ENCODE measurements at regions not wholly inside any gene's neighbourhood (a gene's known extent, or its start where the extent isn't known, plus 50 kb on each side); places are given as distances from the start of the nearest gene placed in this dataset.

DNA sequence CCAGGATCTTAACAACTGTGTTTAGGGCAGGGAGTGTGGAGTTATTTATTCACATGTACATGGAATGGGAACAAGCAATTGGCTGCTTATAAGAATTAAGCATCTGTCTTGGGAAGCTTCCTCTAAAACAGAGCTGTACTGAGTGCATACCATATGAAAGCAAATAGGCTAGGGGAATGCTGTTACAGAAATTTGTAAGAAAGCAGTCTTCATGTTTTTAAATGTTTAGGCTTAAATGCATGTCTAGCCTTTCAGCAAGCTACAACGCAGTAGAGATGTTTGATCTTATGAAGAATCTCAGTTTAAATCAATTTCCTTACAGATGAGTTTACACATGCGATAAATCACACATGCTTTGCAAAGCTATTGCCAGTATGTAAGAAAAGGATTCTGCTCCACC, 123.1 kb upstream of the MID1 start:
- FAIRE-seq (no peak), DNase-seq (ENCODE audit: insufficient read length, low spot score) (no peak)
- TF ChIP-seq TAF1 (IDR thresholded peaks at IDR 0.05; ENCODE audit: low read depth, low read length) = no peak
- no peak for TF ChIP-seq POLR2AphosphoS5 (IDR thresholded peaks at IDR 0.05; ENCODE audit: low read depth, low read length)
- TF ChIP-seq POU2F2 (IDR thresholded peaks at IDR 0.05; ENCODE audit: low read depth, low read length) = no peak
- no peak for TF ChIP-seq PAX5 (IDR thresholded peaks at IDR 0.05; ENCODE audit: insufficient read depth, low read length, severe bottlenecking)
- no peak for TF ChIP-seq POLR2A (IDR thresholded peaks at IDR 0.05; ENCODE audit: low read depth, low read length)
- no peak for TF ChIP-seq SPI1 (IDR thresholded peaks at IDR 0.05; ENCODE audit: low read depth, low read length)

- FAIRE-seq (no peak), DNase-seq (ENCODE audit: insufficient read length, low spot score) (no peak)
- no peak for TF ChIP-seq POU2F2 (IDR thresholded peaks at IDR 0.05; ENCODE audit: low read depth, low read length)
- no peak for TF ChIP-seq TAF1 (IDR thresholded peaks at IDR 0.05; ENCODE audit: low read depth, low read length)
- TF ChIP-seq POLR2AphosphoS5 (IDR thresholded peaks at IDR 0.05; ENCODE audit: low read depth, low read length) = no peak
- TF ChIP-seq PAX5 (IDR thresholded peaks at IDR 0.05; ENCODE audit: insufficient read depth, low read length, severe bottlenecking) = no peak
- TF ChIP-seq SPI1 (IDR thresholded peaks at IDR 0.05; ENCODE audit: low read depth, low read length) = no peak
- no peak for TF ChIP-seq POLR2A (IDR thresholded peaks at IDR 0.05; ENCODE audit: low read depth, low read length)
Observed at GRCh38 chrX:10744007-10744406, 123.6 kb upstream of the MID1 start.

- DNase-seq (ENCODE audit: insufficient read length, low spot score) (no peak), FAIRE-seq (no peak)
- TF ChIP-seq TAF1 (IDR thresholded peaks at IDR 0.05; ENCODE audit: low read depth, low read length) = no peak
- no peak for TF ChIP-seq POLR2A (IDR thresholded peaks at IDR 0.05; ENCODE audit: low read depth, low read length)
- TF ChIP-seq PAX5 (IDR thresholded peaks at IDR 0.05; ENCODE audit: insufficient read depth, low read length, severe bottlenecking) = no peak
- TF ChIP-seq SPI1 (IDR thresholded peaks at IDR 0.05; ENCODE audit: low read depth, low read length) = no peak
- no peak for TF ChIP-seq POLR2AphosphoS5 (IDR thresholded peaks at IDR 0.05; ENCODE audit: low read depth, low read length)
- TF ChIP-seq POU2F2 (IDR thresholded peaks at IDR 0.05; ENCODE audit: low read depth, low read length) = no peak
Observed at GRCh38 chrX:10747975-10748374, 127.6 kb upstream of the MID1 start.

- DNase-seq (ENCODE audit: insufficient read length, low spot score) (no peak), FAIRE-seq (no peak)
- TF ChIP-seq SPI1 (IDR thresholded peaks at IDR 0.05; ENCODE audit: low read depth, low read length) (no peak), PAX5 (IDR thresholded peaks at IDR 0.05; ENCODE audit: insufficient read depth, low read length, severe bottlenecking) (no peak), POLR2AphosphoS5 (IDR thresholded peaks at IDR 0.05; ENCODE audit: low read depth, low read length) (no peak), POLR2A (IDR thresholded peaks at IDR 0.05; ENCODE audit: low read depth, low read length) (no peak), POU2F2 (IDR thresholded peaks at IDR 0.05; ENCODE audit: low read depth, low read length) (no peak), TAF1 (IDR thresholded peaks at IDR 0.05; ENCODE audit: low read depth, low read length) (no peak)
Observed at GRCh38 chrX:10749113-10749512, 128.7 kb upstream of the MID1 start.

DNA sequence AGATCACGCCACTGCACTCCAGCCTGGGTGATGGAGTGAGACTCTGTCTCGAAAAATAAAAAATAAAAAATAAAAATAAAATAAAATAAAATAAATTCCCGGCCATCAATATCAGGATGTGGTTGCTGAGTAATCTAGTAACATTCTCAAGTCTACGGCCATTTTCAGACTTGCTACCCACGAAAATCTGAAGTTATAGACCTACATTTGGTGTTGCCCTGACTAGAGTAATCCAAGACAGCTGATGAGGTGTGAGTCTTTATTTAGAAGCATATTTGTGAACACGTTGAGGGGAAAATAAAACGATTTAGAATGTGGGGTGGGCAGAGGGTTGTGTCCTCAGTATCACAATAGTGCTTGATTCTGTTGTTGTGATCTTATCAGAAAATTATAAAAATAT, 130.2 kb upstream of the MID1 start:
- FAIRE-seq (no peak), DNase-seq (ENCODE audit: insufficient read length, low spot score) (no peak)
- no peak for TF ChIP-seq POLR2A (IDR thresholded peaks at IDR 0.05; ENCODE audit: low read depth, low read length)
- no peak for TF ChIP-seq TAF1 (IDR thresholded peaks at IDR 0.05; ENCODE audit: low read depth, low read length)
- TF ChIP-seq POU2F2 (IDR thresholded peaks at IDR 0.05; ENCODE audit: low read depth, low read length) = no peak
- TF ChIP-seq POLR2AphosphoS5 (IDR thresholded peaks at IDR 0.05; ENCODE audit: low read depth, low read length) = no peak
- no peak for TF ChIP-seq PAX5 (IDR thresholded peaks at IDR 0.05; ENCODE audit: insufficient read depth, low read length, severe bottlenecking)
- no peak for TF ChIP-seq SPI1 (IDR thresholded peaks at IDR 0.05; ENCODE audit: low read depth, low read length)

DNA sequence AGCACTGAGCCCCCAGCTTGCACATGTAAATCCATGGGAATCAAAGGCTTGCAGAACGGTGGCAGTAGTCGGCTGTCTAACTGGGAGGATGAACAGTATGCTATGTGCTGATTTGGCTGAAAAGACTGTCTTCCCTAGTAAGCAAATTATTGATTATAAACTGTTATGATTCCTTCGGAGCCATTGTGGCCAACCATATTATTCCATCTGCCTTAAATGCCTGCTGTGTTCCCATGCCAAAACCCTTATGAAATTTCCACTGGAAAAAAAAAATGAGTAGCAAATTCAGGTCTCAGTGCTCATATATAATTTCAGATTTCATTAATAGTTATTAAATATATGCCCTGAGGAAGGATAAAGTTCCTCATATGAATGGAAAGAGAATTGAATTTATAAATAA, 132.7 kb upstream of the MID1 start:
- no peak for DNase-seq (ENCODE audit: insufficient read length, low spot score)
- no peak for TF ChIP-seq POLR2A (IDR thresholded peaks at IDR 0.05; ENCODE audit: low read depth, low read length)
- no peak for TF ChIP-seq PAX5 (IDR thresholded peaks at IDR 0.05; ENCODE audit: insufficient read depth, low read length, severe bottlenecking)
- TF ChIP-seq TAF1 (IDR thresholded peaks at IDR 0.05; ENCODE audit: low read depth, low read length) = no peak
- TF ChIP-seq POLR2AphosphoS5 (IDR thresholded peaks at IDR 0.05; ENCODE audit: low read depth, low read length) = no peak
- no peak for TF ChIP-seq POU2F2 (IDR thresholded peaks at IDR 0.05; ENCODE audit: low read depth, low read length)
- no peak for TF ChIP-seq SPI1 (IDR thresholded peaks at IDR 0.05; ENCODE audit: low read depth, low read length)
- FAIRE-seq = no peak

DNA sequence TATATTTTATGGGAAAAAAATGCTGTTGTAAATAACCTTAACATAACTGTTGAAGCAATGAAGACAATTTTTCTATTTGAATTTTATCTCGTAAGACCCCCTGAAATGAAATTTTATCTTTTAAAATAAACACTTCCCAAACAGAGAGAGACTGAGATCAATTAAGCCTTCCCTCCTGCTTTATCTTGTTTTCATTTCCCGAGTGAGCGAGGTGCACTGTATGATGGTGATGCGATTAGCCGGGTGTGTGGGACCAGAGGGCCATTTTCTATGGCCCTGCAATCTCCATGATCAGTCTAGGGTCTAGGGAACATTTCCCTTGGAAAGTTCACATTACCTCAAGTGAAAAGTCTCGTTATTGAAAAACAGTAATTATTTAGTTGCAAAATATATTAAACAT, 134.1 kb upstream of the MID1 start:
- FAIRE-seq (no peak), DNase-seq (ENCODE audit: insufficient read length, low spot score) (no peak)
- no peak for TF ChIP-seq POLR2AphosphoS5 (IDR thresholded peaks at IDR 0.05; ENCODE audit: low read depth, low read length)
- no peak for TF ChIP-seq TAF1 (IDR thresholded peaks at IDR 0.05; ENCODE audit: low read depth, low read length)
- no peak for TF ChIP-seq SPI1 (IDR thresholded peaks at IDR 0.05; ENCODE audit: low read depth, low read length)
- TF ChIP-seq POLR2A (IDR thresholded peaks at IDR 0.05; ENCODE audit: low read depth, low read length) = no peak
- TF ChIP-seq PAX5 (IDR thresholded peaks at IDR 0.05; ENCODE audit: insufficient read depth, low read length, severe bottlenecking) = no peak
- no peak for TF ChIP-seq POU2F2 (IDR thresholded peaks at IDR 0.05; ENCODE audit: low read depth, low read length)

GRCh38 chrX:10755439-10756334, 135.3 kb upstream of the MID1 start:
- FAIRE-seq (no peak), DNase-seq (ENCODE audit: insufficient read length, low spot score) (no peak)
- no peak for TF ChIP-seq POLR2A (IDR thresholded peaks at IDR 0.05; ENCODE audit: low read depth, low read length)
- TF ChIP-seq POLR2AphosphoS5 (IDR thresholded peaks at IDR 0.05; ENCODE audit: low read depth, low read length) = no peak

DNA sequence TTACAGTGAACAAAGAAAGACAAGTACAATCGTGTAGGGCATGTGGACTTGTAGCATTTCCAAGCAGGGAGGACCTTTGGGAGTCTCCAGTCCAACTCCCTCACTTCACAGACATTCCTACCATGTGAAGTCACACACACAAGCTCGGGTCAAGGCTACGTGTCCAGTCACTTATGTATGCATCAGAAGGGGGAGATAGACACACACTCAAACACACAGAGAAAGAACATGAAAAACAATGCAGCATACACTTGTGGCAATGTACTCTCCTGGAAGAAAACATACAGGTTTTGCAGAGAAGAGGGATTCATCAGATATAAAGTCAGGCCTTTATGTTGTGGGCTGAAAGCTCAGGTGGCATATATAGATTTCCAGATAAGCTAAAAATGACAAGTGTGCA, 136.1 kb upstream of the MID1 start:
- DNase-seq (ENCODE audit: insufficient read length, low spot score) (no peak), FAIRE-seq (no peak)
- TF ChIP-seq POLR2AphosphoS5 (IDR thresholded peaks at IDR 0.05; ENCODE audit: low read depth, low read length) (no peak), POU2F2 (IDR thresholded peaks at IDR 0.05; ENCODE audit: low read depth, low read length) (no peak), POLR2A (IDR thresholded peaks at IDR 0.05; ENCODE audit: low read depth, low read length) (no peak), SPI1 (IDR thresholded peaks at IDR 0.05; ENCODE audit: low read depth, low read length) (no peak), TAF1 (IDR thresholded peaks at IDR 0.05; ENCODE audit: low read depth, low read length) (no peak), PAX5 (IDR thresholded peaks at IDR 0.05; ENCODE audit: insufficient read depth, low read length, severe bottlenecking) (no peak)
